K562 (cell line): ENCODE measurements at regions not wholly inside any gene's neighbourhood (a gene's known extent, or its start where the extent isn't known, plus 50 kb on each side); places are given as distances from the start of the nearest gene placed in this dataset.
A peak's percentile ranks its signal among the peaks of the same experiment; 100 is the strongest.
"Not testable (repeated sequence)": the region's sequence is repeated elsewhere in the genome, so short reads cannot be mapped to it uniquely, and the experiment has no call there.

Experiments
- ATAC-seq: fragments of 200-7000 bp; cut with Tn5 transposase; 3 replicates; pipeline ENCODE4 v1.9.1; 2020; ENCODE audit warnings: moderate library complexity
- BruUV-seq: library from RNA; stranded (reverse); fragments of 400-500 nt; replicated peaks from 2 replicates; lab custom pipeline; 2021; lab: Mats Ljungman, UMichigan
- CTCF ChIA-PET: fragments of 300-600 bp; formaldehyde crosslinking; extraction: SDS; loops from one replicate; lab custom pipeline; 2021; ENCODE audit warnings: low intra/inter-chr PET ratio; lab: Yijun Ruan, JAX
- POLR2A ChIA-PET: fragments of 300-600, 350-650 bp; sonication (Branson Sonifier 250); formaldehyde crosslinking; extraction: SDS; loops from one replicate; lab custom pipeline; 2021; ENCODE audit warnings: antibody characterized with exemption, inconsistent platforms; lab: Yijun Ruan, JAX
- DNase-seq, 4 experiments: peaks; one replicate each; pipeline versions ENCODE4 v3.0.0 to v3.0.0-alpha.2; 2011 to 2018; ENCODE audit warnings: low spot score in 3 of 4, mixed read lengths in 3 of 4; ENCODE audit errors: extremely low read depth in 1 of 4
- FAIRE-seq: peaks from 2 replicates; lab custom pipeline; 2011; peaks lifted over from hg19 to GRCh38; lab: Jason Lieb, UNC
- H2AFZ ChIP-seq: 2 replicates; pipeline ENCODE4 v1.6.0; 2011; ENCODE audit warnings: low read depth, low read length, control low read depth, inconsistent platforms
- H3K27ac ChIP-seq: fragments of 200-600 bp; 3 replicates; pipeline ENCODE4 v1.8.0; 2011; ENCODE audit warnings: low read depth, mild to moderate bottlenecking, control low read depth, inconsistent platforms, low read length, moderate library complexity, mixed read lengths; ENCODE audit errors: extremely low read depth
- H3K27me3 ChIP-seq, 2 experiments: fragments of 300-600 bp in 1 of 2; 2 replicates in 1 of 2; 3 replicates in 1 of 2; pipeline versions ENCODE4 v1.6.0 to v1.8.0; 2011; ENCODE audit warnings: inconsistent platforms in 2 of 2, low read length in 2 of 2, mild to moderate bottlenecking in 1 of 2, mixed read lengths in 1 of 2, moderate library complexity in 1 of 2; ENCODE audit not compliant: control insufficient read depth in 2 of 2, insufficient read depth in 2 of 2
- H3K36me3 ChIP-seq: fragments of 300-600 bp; 3 replicates; pipeline ENCODE4 v1.8.0; 2011; ENCODE audit warnings: mild to moderate bottlenecking, low read length, inconsistent platforms; ENCODE audit not compliant: control insufficient read depth, insufficient read depth
- H3K4me1 ChIP-seq, 2 experiments: fragments of 200-600 bp in 1 of 2; replicated peaks in 1 of 2; 2 replicates in 1 of 2; 3 replicates in 1 of 2; pipeline versions ENCODE4 v1.5.1 to v1.8.0; 2011; ENCODE audit warnings: inconsistent platforms in 2 of 2, low read length in 2 of 2, mild to moderate bottlenecking in 1 of 2, mixed read lengths in 1 of 2, moderate library complexity in 1 of 2; ENCODE audit not compliant: control insufficient read depth in 2 of 2, insufficient read depth in 2 of 2
- H3K4me2 ChIP-seq: 2 replicates; pipeline ENCODE4 v1.6.1; 2011; ENCODE audit warnings: low read length, control low read depth, inconsistent platforms, mixed read lengths; ENCODE audit not compliant: insufficient read depth
- H3K4me3 ChIP-seq: fragments of 200-600 bp; sonication (generic), shearing (Covaris generic); 2 replicates; pipeline ENCODE4 v1.5.1; 2016; ENCODE audit warnings: control low read depth, inconsistent platforms
- H3K79me2 ChIP-seq: fragments of 200-600 bp; 3 replicates; pipeline ENCODE4 v1.8.0; 2011; ENCODE audit warnings: low read length, inconsistent platforms; ENCODE audit not compliant: control insufficient read depth, insufficient read depth
- H3K9ac ChIP-seq, 2 experiments: 2 replicates each; pipeline versions ENCODE4 v1.6.0 to v1.6.1; 2011; ENCODE audit warnings: low read depth in 2 of 2, low read length in 2 of 2, control low read depth in 1 of 2, inconsistent platforms in 1 of 2, mild to moderate bottlenecking in 1 of 2, mixed read lengths in 1 of 2; ENCODE audit not compliant: insufficient read depth in 1 of 2
- H3K9me1 ChIP-seq: one replicate; pipeline ENCODE4 v1.6.0; 2011; ENCODE audit warnings: inconsistent platforms, mild to moderate bottlenecking, low read length, moderate library complexity; ENCODE audit not compliant: control insufficient read depth, insufficient read depth
- H3K9me3 ChIP-seq: replicated peaks from 2 replicates; pipeline ENCODE4 v1.5.1; 2011; ENCODE audit warnings: low read depth, low read length, inconsistent platforms; ENCODE audit not compliant: control insufficient read depth, insufficient read depth
- H4K20me1 ChIP-seq: replicated peaks from 2 replicates; pipeline ENCODE4 v1.6.1; 2011; ENCODE audit warnings: low read length, inconsistent platforms, mixed read lengths; ENCODE audit not compliant: control insufficient read depth, insufficient read depth
- BCL6 ChIP-seq: fragments of 250-450 bp; sonication (Bioruptor Pico); IDR thresholded peaks from 2 replicates; pipeline ENCODE4 v1.4.0; 2020
- BCOR ChIP-seq: fragments of 450-650 bp; IDR thresholded peaks from 2 replicates; pipeline ENCODE4 v1.6.1; 2016
- CBFA2T3 ChIP-seq: fragments of 450-650 bp; IDR thresholded peaks from 2 replicates; pipeline ENCODE4 v1.6.1; 2017
- ERF ChIP-seq: fragments of 450-650 bp; formaldehyde crosslinking; IDR thresholded peaks from 2 replicates; pipeline ENCODE4 v1.4.0; 2020; ENCODE audit warnings: mild to moderate bottlenecking, mixed read lengths
- ETS1 ChIP-seq: conservative IDR thresholded peaks from 2 replicates; pipeline ENCODE4 v1.6.1; 2011; ENCODE audit warnings: low read depth, mild to moderate bottlenecking, low read length; ENCODE audit not compliant: control insufficient read depth
- GATAD2B ChIP-seq: fragments of 450-650 bp; IDR thresholded peaks from 2 replicates; pipeline ENCODE4 v1.6.1; 2017; ENCODE audit warnings: mild to moderate bottlenecking, borderline replicate concordance
- GTF2E2 ChIP-seq: fragments of 200-800 bp; sonication (Bioruptor generic); IDR thresholded peaks from 2 replicates; pipeline ENCODE4 v1.6.1; 2016; ENCODE audit warnings: missing genetic modification characterization, missing compliant biosample characterization
- JUND ChIP-seq, 2 experiments: IDR thresholded peaks; 2 replicates in 1 of 2; 3 replicates in 1 of 2; pipeline ENCODE4 v1.6.1; 2011; ENCODE audit warnings: borderline replicate concordance in 2 of 2, low read depth in 2 of 2, low read length in 2 of 2, improper control_type of control experiment in 1 of 2, missing biosample characterization in 1 of 2, missing genetic modification characterization in 1 of 2, missing genetic modification reagents in 1 of 2
- KDM1A ChIP-seq, 2 experiments: fragments of 450-650 bp; IDR thresholded peaks; 2 replicates each; pipeline ENCODE4 v1.6.1; 2016; ENCODE audit warnings: mild to moderate bottlenecking in 2 of 2
- NFE2L1 ChIP-seq: fragments of 450-650 bp; IDR thresholded peaks from 2 replicates; pipeline ENCODE4 v1.6.1; 2016; ENCODE audit warnings: missing genetic modification characterization, low read depth, mild to moderate bottlenecking, missing compliant biosample characterization, moderate library complexity, borderline replicate concordance
- SMAD1 ChIP-seq: fragments of 150-350 bp; IDR thresholded peaks from 2 replicates; pipeline ENCODE4 v1.6.1; 2014; ENCODE audit warnings: low read length, low read depth; ENCODE audit not compliant: partially characterized antibody
- SMARCA5 ChIP-seq: fragments of 450-650 bp; IDR thresholded peaks from 2 replicates; pipeline ENCODE4 v1.6.1; 2016
- SMARCC2 ChIP-seq: fragments of 450-650 bp; IDR thresholded peaks from 2 replicates; pipeline ENCODE4 v1.6.1; 2017; ENCODE audit warnings: antibody characterized with exemption, moderate library complexity, mild to moderate bottlenecking, low read depth
- TCF7L2 ChIP-seq: fragments of 150-350 bp; IDR thresholded peaks from 2 replicates; pipeline ENCODE4 v1.6.1; 2016; ENCODE audit warnings: low read depth, mild to moderate bottlenecking, low read length, moderate library complexity
- WHSC1 ChIP-seq: IDR thresholded peaks from one replicate; pipeline ENCODE4 v1.6.1; 2012; ENCODE audit warnings: low read length, control low read depth, inconsistent platforms
- ZNF146 ChIP-seq: IDR thresholded peaks from one replicate; pipeline ENCODE4 v1.6.1; 2018; ENCODE audit warnings: missing compliant biosample characterization; ENCODE audit not compliant: unreplicated experiment
- ZNF41 ChIP-seq: fragments of 250-450 bp; sonication (Bioruptor Pico); conservative IDR thresholded peaks from 2 replicates; pipeline ENCODE4 v1.4.0; 2020; ENCODE audit warnings: mild to moderate bottlenecking
- ZNF77 ChIP-seq: fragments of 250-450 bp; sonication (Bioruptor Pico); IDR thresholded peaks from 2 replicates; pipeline ENCODE4 v1.5.0; 2020
- WGBS: fragments of 100-300 bp; shearing (Covaris generic); methylation state at CpG from one replicate; pipeline ENCODE4 v1.1.6; 2016; ENCODE audit warnings: low coverage, mixed read lengths; ENCODE audit not compliant: insufficient coverage; ENCODE audit errors: missing lambda C conversion rate; 5-methylcytosine and 5-hydroxymethylcytosine counted together
- in situ Hi-C: fragments of 300-500 bp; cut with MboI; formaldehyde crosslinking; loops from 4 replicates; pipeline ENCODE4 v1.15.0; 2018; ENCODE audit warnings: inconsistent platforms, mixed read lengths
- intact Hi-C: fragments of 100-400 bp; cut with micrococcal nuclease; formaldehyde crosslinking; loops from 2 replicates; pipeline ENCODE4 v1.14.2; 2022

- H3K9me3 ChIP-seq, H3K9me1 ChIP-seq, in situ Hi-C loops, BruUV-seq, H3K79me2 ChIP-seq, H2AFZ ChIP-seq, DNase-seq, intact Hi-C loops, H4K20me1 ChIP-seq, H3K4me2 ChIP-seq, ATAC-seq, CTCF ChIA-PET, H3K36me3 ChIP-seq, FAIRE-seq, H3K27me3 ChIP-seq, H3K4me3 ChIP-seq, H3K27ac ChIP-seq, H3K4me1 ChIP-seq, POLR2A ChIA-PET, H3K9ac ChIP-seq: not testable (repeated sequence)
- 0 out of 2 replicates have a peak, but pooled peaks have one; percentile 17 for TF ChIP-seq SMARCA5
- peak; percentile 22 to 37; a peak in 1 of 4 replicates for TF ChIP-seq KDM1A (IDR thresholded peaks at IDR 0.05)
- peak; percentile 92 for TF ChIP-seq ZNF146 (CRISPR knock-in tag)
- TF ChIP-seq BCOR, result peak; percentile 61; the same call in 1 of the 2 replicates
- 17% methylated on average over 4 of the region's 4 CpGs for WGBS
Measured at GRCh38 chr6:86701228-86701627, 236.1 kb upstream of the HTR1E start.

GRCh38 chr6:86686496-86686895 is 250.8 kb upstream of the HTR1E start:
- ChIA-PET CTCF (interaction anchor here (0.5 kb wide), 1 partner anchor 1563 kb away, joined by 4 read pairs; no protein-coding TSS in a partner anchor), POLR2A (no interaction called here)
- ATAC-seq (no peak), DNase-seq (no peak), FAIRE-seq (no peak)
- intact Hi-C loops, result no loop called here
- Histone ChIP-seq H2AFZ (peak overlapping the region; percentile 49), H3K36me3 (no peaks in the 10 kb centered on the region), H3K9ac (no peak overlapping the region), H3K4me3 (no peak overlapping the region), H3K4me2 (no peak overlapping the region), H3K27me3 (no peaks in the 10 kb centered on the region), H3K9me3 (no peaks in the 10 kb centered on the region), H4K20me1 (no peaks in the 10 kb centered on the region), H3K4me1 (peaks cover 11 to 45% of the 10 kb centered on the region in 2 experiments), H3K9me1 (no peaks in the 10 kb centered on the region), H3K79me2 (no peaks in the 10 kb centered on the region), H3K27ac (no peak overlapping the region)
- in situ Hi-C loops, result loop anchor here (25.0 kb wide), 1 partner anchor 1924 kb away; the partner anchor contains the start of gene TBX18
- 95% methylated on average over 1 of the region's 1 CpG for WGBS
- BruUV-seq, result no TSS peak
- TF ChIP-seq GTF2E2 (tag) (no peak), SMAD1 (no peak), NFE2L1 (tag) (no peak), JUND (IDR thresholded peaks at IDR 0.05; ENCODE audit: borderline replicate concordance, low read depth, low read length) (no peak), JUND (tag; IDR thresholded peaks at IDR 0.05; ENCODE audit: borderline replicate concordance, low read depth, low read length) (no peak), ETS1 (no peak), GATAD2B (no peak), ERF (CRISPR knock-in tag) (no peak), BCL6 (CRISPR knock-in tag) (no peak), ZNF41 (CRISPR knock-in tag) (no peak), ZNF77 (CRISPR knock-in tag) (no peak), TCF7L2 (no peak), WHSC1 (no peak), CBFA2T3 (no peak), SMARCC2 (no peak)
